Cardiac septum (tissue), 1 donor: ENCODE measurements at regions not wholly inside any gene's neighbourhood (a gene's known extent, or its start where the extent isn't known, plus 50 kb on each side); places are given as distances from the start of the nearest gene placed in this dataset.
"Not testable (repeated sequence)": the region's sequence is repeated elsewhere in the genome, so short reads cannot be mapped to it uniquely, and the experiment has no call there.

ENCODE experiments used
- DNase-seq: peaks from one replicate; pipeline ENCODE4 v3.0.0-alpha.2; 2020; ENCODE audit warnings: low spot score
- intact Hi-C: fragments of 100-400 bp; cut with DNase I; formaldehyde crosslinking; loops from one replicate; pipeline ENCODE4 v1.14.0; 2022
- donor health status: DM: no; HTN: no; CAD: no.

DNA sequence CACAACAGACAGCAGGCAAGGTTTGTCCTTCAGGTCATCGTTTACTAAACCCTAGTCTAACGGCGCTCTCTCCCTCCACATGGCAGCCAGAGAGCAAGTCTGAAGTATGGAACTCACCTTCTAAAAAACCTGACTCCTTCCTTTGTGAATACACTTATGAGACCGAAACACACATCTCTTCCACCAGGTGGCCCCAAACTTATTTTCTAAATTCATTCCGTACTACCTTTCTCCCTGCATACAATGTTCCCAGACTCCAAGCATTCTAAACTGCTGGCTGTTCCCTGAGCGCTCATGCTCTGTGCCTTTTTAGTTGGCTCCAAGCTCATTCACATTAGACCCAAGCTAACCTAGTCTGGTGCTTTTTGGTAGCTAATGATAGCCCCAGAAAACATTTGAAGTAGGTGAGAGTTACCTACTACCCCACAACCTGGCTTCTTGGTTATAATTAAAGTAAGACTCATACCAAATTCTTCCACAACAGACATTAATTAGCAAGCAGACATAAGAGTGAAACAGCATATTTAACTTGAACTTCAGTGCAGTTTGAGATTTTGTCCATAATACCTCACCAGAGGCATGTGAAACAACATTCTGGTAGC, 67.6 kb upstream of the DCLK2 start:
- intact Hi-C loops, result loop anchor here (2.0 kb wide), 1 partner anchor 198 kb away; no protein-coding TSS in a partner anchor
- DNase-seq, result no peak

DNA sequence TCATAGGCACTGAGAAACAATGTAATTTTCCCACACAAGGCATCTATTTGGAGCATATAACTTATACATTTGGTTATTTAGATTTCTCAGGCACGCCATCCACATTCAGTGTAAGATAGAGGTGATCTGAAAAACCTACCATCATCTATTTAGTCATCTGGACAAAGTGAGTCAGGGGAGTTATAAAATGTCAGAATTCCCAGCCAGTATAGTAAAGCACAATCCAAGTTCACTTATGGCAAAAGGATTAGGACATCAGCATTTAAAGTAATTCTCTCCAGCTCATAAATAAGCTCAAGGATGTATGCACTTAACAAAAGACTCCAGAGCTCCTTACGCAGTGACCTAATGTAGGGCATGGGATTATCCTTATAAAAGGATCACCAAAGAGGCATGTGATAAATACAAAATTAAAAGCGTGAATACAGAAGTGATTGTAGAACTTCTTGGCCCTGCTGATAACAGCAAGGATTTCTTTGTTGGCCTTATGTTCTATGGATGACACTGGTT, 65.3 kb upstream of the DCLK2 start:
- intact Hi-C loops, result no loop called here

DNA sequence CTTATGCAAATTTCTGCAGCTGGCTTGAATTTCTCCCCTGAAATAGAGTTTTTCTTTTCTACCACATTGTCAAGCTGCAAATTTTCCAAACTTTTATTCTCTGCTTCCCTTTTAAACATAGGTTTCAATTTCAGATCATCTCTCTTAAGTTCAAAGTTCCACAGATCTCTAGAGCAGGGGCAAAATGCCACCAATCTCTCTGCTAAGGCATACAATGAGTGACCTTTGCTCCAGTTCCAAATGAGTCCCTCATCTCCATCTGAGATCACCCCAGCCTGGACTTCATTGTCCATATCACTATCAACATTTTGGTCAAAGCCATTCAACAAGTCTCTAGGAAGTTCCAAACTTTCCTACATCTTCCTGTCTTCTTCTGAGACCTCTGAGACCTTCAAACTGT, 62.3 kb upstream of the DCLK2 start:
- intact Hi-C loops, result not testable (repeated sequence)

More for the DNA sequence above, 65.3 kb upstream of the DCLK2 start:
- no peak for DNase-seq

DNA sequence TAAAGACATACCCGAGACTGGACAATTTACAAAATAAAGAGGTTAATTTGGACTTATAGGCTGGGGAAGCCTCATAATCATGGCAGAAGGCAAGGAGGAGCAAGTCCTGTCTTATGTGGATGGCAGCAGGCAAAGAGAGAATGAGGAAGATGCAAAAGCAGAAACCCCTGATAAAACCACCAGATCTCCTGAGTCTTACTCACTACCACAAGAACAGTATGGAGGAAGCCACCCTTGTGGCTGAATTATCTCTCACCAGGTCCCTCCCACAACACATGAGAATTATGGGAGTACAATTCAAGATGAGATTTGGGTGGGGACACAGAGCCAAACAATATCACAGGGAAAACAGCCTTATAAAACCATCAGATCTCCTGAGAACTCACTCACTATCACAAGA, 61.6 kb upstream of the DCLK2 start:
- intact Hi-C loops, DNase-seq: not testable (repeated sequence)

More for the DNA sequence above, 62.3 kb upstream of the DCLK2 start:
- DNase-seq, result not testable (repeated sequence)

DNA sequence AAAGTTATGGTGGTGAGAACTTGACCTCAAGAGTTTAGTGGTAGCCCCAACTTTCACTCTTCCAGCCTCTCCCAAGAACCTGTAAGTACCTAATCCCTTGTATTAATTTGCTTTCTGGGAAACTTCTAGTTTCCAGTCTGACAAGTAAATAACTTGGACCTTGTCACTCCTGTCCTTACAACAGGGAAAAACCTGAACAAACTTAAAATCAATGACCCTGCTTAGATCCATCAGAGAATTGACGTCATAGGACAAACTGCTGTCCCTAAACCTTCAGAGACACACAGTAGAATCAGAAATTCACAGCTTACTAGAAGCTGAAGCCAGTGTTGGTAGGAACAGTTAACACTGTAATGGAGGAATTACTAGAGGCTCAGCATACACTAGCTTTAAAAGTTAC, 60.0 kb upstream of the DCLK2 start:
- intact Hi-C loops, result no loop called here
- no peak for DNase-seq

DNA sequence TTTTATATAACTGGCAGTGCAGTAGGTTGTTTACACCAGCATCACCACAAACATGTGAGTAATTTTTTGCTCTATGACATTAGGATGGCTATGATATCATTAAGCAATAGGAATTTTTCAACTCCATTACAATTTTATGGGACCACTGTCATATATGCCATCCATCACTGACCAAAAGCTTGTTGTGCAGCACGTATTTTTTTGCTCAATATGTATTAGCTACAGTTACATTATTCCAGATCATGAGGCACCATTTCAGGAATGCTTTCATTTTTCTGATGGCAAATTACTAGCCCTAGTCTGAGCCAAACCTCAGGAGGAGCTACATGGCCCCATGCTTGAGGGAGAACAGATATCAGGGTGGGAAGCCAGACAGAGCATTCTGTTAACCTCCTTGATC, 56.8 kb upstream of the DCLK2 start:
- no peak for DNase-seq
- intact Hi-C loops, result no loop called here

DNA sequence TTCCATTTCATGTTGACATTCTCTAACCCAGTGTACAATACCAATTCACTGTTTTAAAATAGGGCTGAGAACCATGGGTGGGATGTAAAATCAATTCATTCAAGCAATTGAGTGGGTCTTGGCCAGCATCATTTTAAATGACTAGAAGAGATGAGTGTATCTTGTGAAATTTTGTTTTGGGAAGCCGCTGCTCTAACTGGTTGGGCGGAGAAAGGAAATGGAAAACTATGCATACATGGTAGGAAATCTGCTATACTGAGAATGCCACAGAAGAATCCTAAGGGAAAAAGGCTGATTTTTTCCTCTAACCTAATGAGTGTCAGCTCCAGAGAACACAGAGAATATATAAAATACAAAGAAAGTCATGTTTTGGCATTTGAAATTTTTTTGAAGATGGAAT, 54.8 kb upstream of the DCLK2 start:
- intact Hi-C loops, result no loop called here
- DNase-seq, result no peak

DNA sequence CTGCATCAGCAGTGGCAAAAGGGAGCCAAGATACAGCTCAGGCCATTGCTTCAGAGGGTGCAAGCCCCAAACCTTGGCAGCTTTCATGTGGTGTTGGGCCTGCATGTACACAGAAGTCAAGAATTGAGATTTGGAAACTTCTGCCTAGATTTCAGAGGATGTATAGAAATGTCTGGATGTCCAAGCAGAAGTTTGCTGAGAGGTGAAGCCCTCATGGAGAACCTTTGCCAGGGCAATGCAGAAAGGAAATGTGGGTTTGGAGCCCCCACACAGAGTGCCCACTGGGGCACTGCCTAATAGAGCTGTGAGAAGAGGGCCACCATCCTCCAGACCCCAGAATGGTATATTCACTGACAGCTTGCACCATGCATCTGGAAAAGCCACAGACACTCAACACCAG, 51.3 kb upstream of the DCLK2 start:
- DNase-seq, intact Hi-C loops: not testable (repeated sequence)
